ENCODE measurements at regions not wholly inside any gene's neighbourhood (a gene's known extent, or its start where the extent isn't known, plus 50 kb on each side); places are given as distances from the start of the nearest gene placed in this dataset.

DNA sequence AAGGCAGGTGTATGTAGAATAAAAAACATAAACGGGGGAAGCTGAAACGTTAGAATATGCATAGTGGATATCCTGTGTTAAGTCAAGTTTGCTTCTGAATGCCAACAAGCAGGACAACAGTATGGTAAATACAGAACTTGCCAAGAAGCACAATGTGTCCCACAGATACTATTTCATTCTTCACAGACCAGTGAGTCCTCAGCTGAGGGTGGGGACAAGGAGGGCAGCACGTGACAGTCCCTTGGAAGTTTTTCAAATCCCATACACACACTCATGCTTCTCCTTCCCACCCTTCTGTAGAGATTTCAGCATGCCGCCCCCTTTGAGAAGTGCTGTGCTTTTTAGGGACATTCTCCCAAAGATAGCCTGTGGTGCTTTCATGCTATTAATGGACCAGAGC is 268.5 kb upstream of the ECI2 start:
- no peak overlapping the region for H3K27ac Mint-ChIP-seq
- H3K4me1 Mint-ChIP-seq (ENCODE audit: low read depth), result peaks cover 43% of the 10 kb centered on the region
- peaks cover 22% of the 10 kb centered on the region for H3K36me3 Mint-ChIP-seq (ENCODE audit: low read depth)
- H3K4me3 Mint-ChIP-seq, result no peak overlapping the region
- no peak for DNase-seq
- H3K27me3 Mint-ChIP-seq (ENCODE audit: insufficient read depth), result no peaks in the 10 kb centered on the region; the same call in 1 of the 2 replicates
- TF ChIP-seq, protein P1, sequence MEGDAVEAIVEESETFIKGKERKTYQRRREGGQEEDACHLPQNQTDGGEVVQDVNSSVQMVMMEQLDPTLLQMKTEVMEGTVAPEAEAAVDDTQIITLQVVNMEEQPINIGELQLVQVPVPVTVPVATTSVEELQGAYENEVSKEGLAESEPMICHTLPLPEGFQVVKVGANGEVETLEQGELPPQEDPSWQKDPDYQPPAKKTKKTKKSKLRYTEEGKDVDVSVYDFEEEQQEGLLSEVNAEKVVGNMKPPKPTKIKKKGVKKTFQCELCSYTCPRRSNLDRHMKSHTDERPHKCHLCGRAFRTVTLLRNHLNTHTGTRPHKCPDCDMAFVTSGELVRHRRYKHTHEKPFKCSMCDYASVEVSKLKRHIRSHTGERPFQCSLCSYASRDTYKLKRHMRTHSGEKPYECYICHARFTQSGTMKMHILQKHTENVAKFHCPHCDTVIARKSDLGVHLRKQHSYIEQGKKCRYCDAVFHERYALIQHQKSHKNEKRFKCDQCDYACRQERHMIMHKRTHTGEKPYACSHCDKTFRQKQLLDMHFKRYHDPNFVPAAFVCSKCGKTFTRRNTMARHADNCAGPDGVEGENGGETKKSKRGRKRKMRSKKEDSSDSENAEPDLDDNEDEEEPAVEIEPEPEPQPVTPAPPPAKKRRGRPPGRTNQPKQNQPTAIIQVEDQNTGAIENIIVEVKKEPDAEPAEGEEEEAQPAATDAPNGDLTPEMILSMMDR (IDR thresholded peaks at IDR 0.05), result no peak
- H3K9me3 Mint-ChIP-seq, result peaks cover 8% of the 10 kb centered on the region; the same call in 1 of the 2 replicates

DNA sequence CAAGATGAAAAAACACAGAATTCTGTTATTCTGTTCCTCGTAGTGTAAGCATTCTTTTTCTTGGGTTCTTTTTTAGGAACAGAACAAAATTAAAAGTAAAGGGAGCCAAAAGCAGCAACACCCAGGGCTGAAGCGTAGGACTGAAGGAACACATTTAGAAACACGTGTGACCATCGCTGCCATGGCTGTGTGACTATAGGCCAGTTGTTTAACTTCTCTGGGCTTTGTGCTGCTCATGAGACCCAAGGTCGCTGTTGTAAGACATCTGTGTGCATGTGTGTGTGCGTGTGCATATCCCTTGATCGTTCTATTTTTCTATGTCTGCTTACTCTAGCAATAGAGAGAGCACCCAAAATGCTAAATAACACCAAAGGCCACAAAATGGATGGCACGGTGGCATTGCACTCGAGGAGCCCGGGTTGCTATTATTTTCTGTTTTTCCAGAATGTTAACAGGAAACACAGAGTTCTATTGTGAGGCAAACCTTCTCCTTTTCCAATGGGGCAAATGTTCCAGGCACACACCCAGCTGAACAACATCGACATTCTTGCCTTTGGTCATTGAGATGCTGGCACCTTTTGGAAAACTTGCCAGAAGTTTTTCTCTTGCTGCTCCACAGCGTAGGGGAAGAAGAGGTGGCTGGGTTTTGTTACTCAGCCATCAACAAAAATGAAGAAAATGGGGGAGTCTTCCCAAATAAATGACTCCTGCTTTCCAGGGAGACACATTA is 267.8 kb upstream of the ECI2 start:
- H3K4me3 Mint-ChIP-seq, result no peak overlapping the region
- no peak for DNase-seq
- no peaks in the 10 kb centered on the region; the same call in 1 of the 2 replicates for H3K27me3 Mint-ChIP-seq (ENCODE audit: insufficient read depth)
- peaks cover 8% of the 10 kb centered on the region; the same call in 1 of the 2 replicates for H3K9me3 Mint-ChIP-seq
- peak overlapping the region; percentile 60 for H3K27ac Mint-ChIP-seq
- TF ChIP-seq, protein P1 (IDR thresholded peaks at IDR 0.05), result no peak
- H3K36me3 Mint-ChIP-seq (ENCODE audit: low read depth), result peaks cover 18% of the 10 kb centered on the region
- peaks cover 46% of the 10 kb centered on the region for H3K4me1 Mint-ChIP-seq (ENCODE audit: low read depth)

DNA sequence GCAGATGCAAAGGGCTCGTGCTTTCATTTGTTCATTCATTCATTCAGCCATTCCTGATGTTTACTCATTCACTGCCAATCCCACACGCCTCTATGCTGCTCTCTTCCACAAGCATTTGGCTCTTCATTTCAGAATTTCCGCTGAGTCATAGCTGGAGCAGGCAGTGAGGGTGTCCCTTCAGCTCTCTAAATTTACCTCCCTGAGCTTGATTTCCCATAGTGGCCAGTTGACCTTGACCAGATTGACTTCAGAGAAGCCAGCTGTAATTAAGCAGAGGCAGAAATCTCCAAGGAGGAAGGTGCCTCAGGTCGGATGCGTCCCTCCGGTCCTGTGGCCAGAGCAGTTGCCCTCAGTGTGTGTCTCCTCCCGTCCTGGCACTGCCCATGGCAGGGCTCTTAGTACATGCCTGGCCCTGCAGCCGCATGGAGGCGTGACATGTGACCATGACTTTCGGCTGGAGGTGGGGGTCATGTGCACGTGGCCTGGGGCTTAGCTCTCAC is 267.2 kb upstream of the ECI2 start:
- H3K4me3 Mint-ChIP-seq, result peak overlapping the region; percentile 6; the same call in 1 of the 2 replicates
- peak; percentile 78 for DNase-seq
- H3K4me1 Mint-ChIP-seq (ENCODE audit: low read depth), result peaks cover 46% of the 10 kb centered on the region
- peaks cover 13% of the 10 kb centered on the region for H3K36me3 Mint-ChIP-seq (ENCODE audit: low read depth)
- H3K9me3 Mint-ChIP-seq, result peaks cover 8% of the 10 kb centered on the region; the same call in 1 of the 2 replicates
- H3K27ac Mint-ChIP-seq, result peak overlapping the region; percentile 60
- TF ChIP-seq, protein P1 (IDR thresholded peaks at IDR 0.05), result no peak
- no peaks in the 10 kb centered on the region; the same call in 1 of the 2 replicates for H3K27me3 Mint-ChIP-seq (ENCODE audit: insufficient read depth)

DNA sequence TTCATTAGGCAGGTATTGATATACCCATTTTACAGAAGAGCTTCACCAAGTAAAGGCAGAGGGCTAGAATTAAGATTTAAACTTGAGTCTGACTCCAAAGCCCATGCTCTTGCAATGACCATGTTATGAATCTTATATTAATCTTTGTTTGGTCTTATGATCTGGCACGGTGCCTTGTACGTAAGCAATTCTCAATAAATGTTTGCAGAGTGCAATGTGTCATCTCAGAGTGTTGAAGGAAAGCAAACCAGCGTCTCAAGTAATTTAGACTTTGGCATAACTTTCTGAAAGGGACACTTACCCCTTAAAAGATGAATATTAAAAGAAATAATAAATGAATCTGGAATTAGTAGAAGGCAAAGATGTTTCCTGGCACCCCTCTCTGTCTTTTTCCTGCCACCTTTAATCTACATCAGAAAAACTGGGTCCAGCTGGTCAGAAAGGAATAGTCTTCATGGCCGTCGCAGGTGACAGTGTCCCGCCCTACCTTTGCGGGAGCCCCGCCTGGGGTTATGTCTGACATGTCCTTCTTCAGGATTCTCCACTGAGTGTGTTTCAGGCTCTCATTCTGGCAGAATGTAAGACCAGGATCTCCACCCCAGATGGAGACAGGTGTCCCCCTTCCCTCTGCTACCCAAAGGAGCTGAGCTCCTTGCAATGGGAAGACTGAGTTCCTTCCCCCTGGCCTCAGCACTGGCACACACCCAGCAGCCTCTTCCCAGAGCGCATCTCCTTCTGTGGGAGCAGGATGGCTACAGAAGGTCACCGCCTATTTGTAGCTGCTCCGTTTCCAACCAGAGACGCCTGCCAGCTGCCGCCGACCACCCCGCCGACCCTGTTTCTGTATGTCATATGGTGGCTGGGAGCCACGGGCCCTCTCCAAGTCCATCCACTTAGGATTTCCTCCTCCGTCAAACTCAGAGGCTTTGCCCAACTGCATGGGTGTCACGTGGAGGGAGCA is 266.3 kb upstream of the ECI2 start:
- DNase-seq, result no peak
- TF ChIP-seq, protein P1 (IDR thresholded peaks at IDR 0.05), result no peak
- peaks cover 40% of the 10 kb centered on the region for H3K4me1 Mint-ChIP-seq (ENCODE audit: low read depth)
- no peaks in the 10 kb centered on the region for H3K27me3 Mint-ChIP-seq (ENCODE audit: insufficient read depth)
- H3K27ac Mint-ChIP-seq, result peak overlapping the region; percentile 60
- peaks cover 1% of the 10 kb centered on the region; the same call in 1 of the 2 replicates for H3K9me3 Mint-ChIP-seq
- H3K4me3 Mint-ChIP-seq, result peak overlapping the region; percentile 6; the same call in 1 of the 2 replicates
- peaks cover 5% of the 10 kb centered on the region; the same call in 1 of the 2 replicates for H3K36me3 Mint-ChIP-seq (ENCODE audit: low read depth)

DNA sequence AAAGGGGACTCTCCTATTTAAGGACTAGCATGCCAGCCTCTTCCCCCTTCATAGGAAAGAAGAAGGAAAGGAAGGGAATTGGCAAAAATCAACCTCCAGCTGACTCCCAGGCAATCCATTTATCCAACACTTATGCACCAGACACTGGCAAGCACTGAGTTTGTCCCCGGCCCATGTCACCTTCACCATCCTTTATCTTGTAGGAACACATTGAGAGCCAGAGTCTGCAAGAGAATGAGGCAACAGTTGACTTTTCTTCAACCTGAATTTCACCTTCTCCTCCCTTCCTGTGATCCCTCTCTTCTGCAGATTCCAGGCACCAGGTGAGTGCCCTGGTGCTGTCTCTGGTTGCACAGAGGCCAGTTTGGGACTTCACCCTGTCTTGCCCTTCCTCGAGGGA is 264.3 kb upstream of the ECI2 start:
- Mint-ChIP-seq H3K4me3 (no peak overlapping the region), H3K36me3 (ENCODE audit: low read depth) (no peaks in the 10 kb centered on the region), H3K27me3 (ENCODE audit: insufficient read depth) (no peaks in the 10 kb centered on the region), H3K27ac (no peak overlapping the region), H3K4me1 (ENCODE audit: low read depth) (peaks cover 42% of the 10 kb centered on the region), H3K9me3 (no peaks in the 10 kb centered on the region)
- TF ChIP-seq, protein P1 (IDR thresholded peaks at IDR 0.05), result no peak
- no peak for DNase-seq
